ENCODE measurements at regions not wholly inside any gene's neighbourhood (a gene's known extent, or its start where the extent isn't known, plus 50 kb on each side); places are given as distances from the start of the nearest gene placed in this dataset.

GRCh38 chr5:57681942-57682341 is 199.3 kb upstream of the ACTBL2 start:
- no peak overlapping the region for H3K4me3 ChIP-seq (ENCODE audit: low read depth, low read length)
- no peak for DNase-seq (ENCODE audit: low read depth)
- TF ChIP-seq POLR2A (IDR thresholded peaks at IDR 0.05; ENCODE audit: extremely low read depth, insufficient read length) = no peak
- TF ChIP-seq CTCF (IDR thresholded peaks at IDR 0.05; ENCODE audit: low read depth, low read length) = no peak
- TF ChIP-seq MYC (IDR thresholded peaks at IDR 0.05; ENCODE audit: low read depth, low read length) = no peak
- no peak for TF ChIP-seq MAX (IDR thresholded peaks at IDR 0.05; ENCODE audit: low read depth, low read length)

- no peak for DNase-seq (ENCODE audit: low read depth)
- no peak for TF ChIP-seq MAX (IDR thresholded peaks at IDR 0.05; ENCODE audit: low read depth, low read length)
- TF ChIP-seq POLR2A (IDR thresholded peaks at IDR 0.05; ENCODE audit: extremely low read depth, insufficient read length) = no peak
- TF ChIP-seq MYC (IDR thresholded peaks at IDR 0.05; ENCODE audit: low read depth, low read length) = no peak
- TF ChIP-seq CTCF (IDR thresholded peaks at IDR 0.05; ENCODE audit: low read depth, low read length) = no peak
These were observed 198.1 kb upstream of the ACTBL2 start for GRCh38 chr5:57680686-57681085.

GRCh38 chr5:57677235-57677634 is 194.6 kb upstream of the ACTBL2 start:
- TF ChIP-seq CTCF (IDR thresholded peaks at IDR 0.05; ENCODE audit: low read depth, low read length) (no peak), MAX (IDR thresholded peaks at IDR 0.05; ENCODE audit: low read depth, low read length) (no peak), MYC (IDR thresholded peaks at IDR 0.05; ENCODE audit: low read depth, low read length) (no peak), POLR2A (IDR thresholded peaks at IDR 0.05; ENCODE audit: extremely low read depth, insufficient read length) (no peak)
- no peak for DNase-seq (ENCODE audit: low read depth)
- no peak overlapping the region for H3K4me3 ChIP-seq (ENCODE audit: low read depth, low read length)

More at GRCh38 chr5:57680686-57681085, 198.1 kb upstream of the ACTBL2 start:
- no peak overlapping the region for H3K4me3 ChIP-seq (ENCODE audit: low read depth, low read length)

- no peak overlapping the region for H3K4me3 ChIP-seq (ENCODE audit: low read depth, low read length)
- DNase-seq (ENCODE audit: low read depth) = no peak
- no peak for TF ChIP-seq MYC (IDR thresholded peaks at IDR 0.05; ENCODE audit: low read depth, low read length)
- no peak for TF ChIP-seq POLR2A (IDR thresholded peaks at IDR 0.05; ENCODE audit: extremely low read depth, insufficient read length)
- no peak for TF ChIP-seq MAX (IDR thresholded peaks at IDR 0.05; ENCODE audit: low read depth, low read length)
- TF ChIP-seq CTCF (IDR thresholded peaks at IDR 0.05; ENCODE audit: low read depth, low read length) = no peak
These were observed 193.8 kb upstream of the ACTBL2 start for GRCh38 chr5:57676222-57677098.

GRCh38 chr5:57675236-57675635 is 192.6 kb upstream of the ACTBL2 start:
- no peak overlapping the region for H3K4me3 ChIP-seq (ENCODE audit: low read depth, low read length)
- DNase-seq (ENCODE audit: low read depth) = no peak
- TF ChIP-seq CTCF (IDR thresholded peaks at IDR 0.05; ENCODE audit: low read depth, low read length) (no peak), MYC (IDR thresholded peaks at IDR 0.05; ENCODE audit: low read depth, low read length) (no peak), MAX (IDR thresholded peaks at IDR 0.05; ENCODE audit: low read depth, low read length) (no peak), POLR2A (IDR thresholded peaks at IDR 0.05; ENCODE audit: extremely low read depth, insufficient read length) (no peak)
